PC-3 (cell line): ENCODE measurements at regions not wholly inside any gene's neighbourhood (a gene's known extent, or its start where the extent isn't known, plus 50 kb on each side); places are given as distances from the start of the nearest gene placed in this dataset.
"Not testable (repeated sequence)": the region's sequence is repeated elsewhere in the genome, so short reads cannot be mapped to it uniquely, and the experiment has no call there.

Source experiments
- ATAC-seq: fragments of 200-7000 bp; cut with Tn5 transposase; 2 replicates; pipeline ENCODE4 v1.9.1; 2020; ENCODE audit warnings: mild to moderate bottlenecking, moderate library complexity
- BruUV-seq: library from RNA; stranded (reverse); fragments of 400-500 nt; replicated peaks from 2 replicates; lab custom pipeline; 2021; lab: Mats Ljungman, UMichigan
- CTCF ChIA-PET: fragments of 300-600 bp; sonication (Branson Sonifier 250); formaldehyde crosslinking; loops from one replicate; lab custom pipeline; 2022; ENCODE audit warnings: antibody characterized with exemption; lab: Charles Lee
- POLR2A ChIA-PET: fragments of 300-600 bp; sonication (Branson Sonifier 250); formaldehyde crosslinking; loops from one replicate; lab custom pipeline; 2022; ENCODE audit warnings: antibody characterized with exemption; ENCODE audit not compliant: unreplicated experiment; lab: Charles Lee
- DNase-seq: peaks from one replicate; pipeline ENCODE4 v3.0.0-alpha.2; 2015
- H2AFZ ChIP-seq: fragments of 300-600 bp; sonication (generic); 2 replicates; pipeline ENCODE4 v1.6.0; 2016; ENCODE audit warnings: antibody characterized with exemption, low read length
- H3F3A ChIP-seq: fragments of 300-600 bp; sonication (generic); one replicate; pipeline ENCODE4 v1.6.0; 2017; ENCODE audit warnings: antibody characterized with exemption, low read length, control low read depth, mild to moderate bottlenecking; ENCODE audit not compliant: unreplicated experiment
- H3K27ac ChIP-seq: fragments of 300-600 bp; sonication (generic); 2 replicates; pipeline ENCODE4 v1.5.1; 2016; ENCODE audit warnings: mild to moderate bottlenecking, low read length
- H3K27me3 ChIP-seq: fragments of 300-600 bp; sonication (generic); 2 replicates; pipeline ENCODE4 v1.6.1; 2016; ENCODE audit warnings: low read length, mixed read lengths
- H3K36me3 ChIP-seq: fragments of 300-600 bp; sonication (generic); 2 replicates; pipeline ENCODE4 v1.6.1; 2016; ENCODE audit warnings: low read depth, mixed run types, low read length, mixed read lengths
- H3K4me1 ChIP-seq: fragments of 300-600 bp; sonication (generic); 2 replicates; pipeline ENCODE4 v1.5.1; 2016; ENCODE audit warnings: low read length; ENCODE audit not compliant: insufficient read depth
- H3K4me2 ChIP-seq: fragments of 300-600 bp; sonication (generic); 2 replicates; pipeline ENCODE4 v1.6.0; 2016; ENCODE audit warnings: low read length
- H3K4me3 ChIP-seq: fragments of 300-600 bp; sonication (generic); 2 replicates; pipeline ENCODE4 v1.5.1; 2016; ENCODE audit warnings: mild to moderate bottlenecking, low read length, mixed read lengths
- H3K79me2 ChIP-seq: fragments of 300-600 bp; sonication (generic); 2 replicates; pipeline ENCODE4 v1.6.1; 2017; ENCODE audit warnings: low read length, mixed read lengths
- H3K9ac ChIP-seq: fragments of 300-600 bp; sonication (generic); 2 replicates; pipeline ENCODE4 v1.6.0; 2016; ENCODE audit warnings: mild to moderate bottlenecking, low read length
- H3K9me2 ChIP-seq: fragments of 300-600 bp; sonication (generic); replicated peaks from 2 replicates; pipeline ENCODE4 v1.6.1; 2016; ENCODE audit warnings: mixed run types, low read length, mixed read lengths
- H3K9me3 ChIP-seq: fragments of 300-600 bp; sonication (generic); 2 replicates; pipeline ENCODE4 v1.6.1; 2016; ENCODE audit warnings: low read length, mixed read lengths
- H4K20me1 ChIP-seq: fragments of 300-600 bp; sonication (generic); 2 replicates; pipeline ENCODE4 v1.6.1; 2016; ENCODE audit warnings: low read length, mixed read lengths
- EZH2 ChIP-seq: fragments of 300-600 bp; sonication (generic); IDR thresholded peaks from one replicate; pipeline ENCODE4 v1.6.1; 2017; ENCODE audit warnings: antibody characterized with exemption, mild to moderate bottlenecking, low read length; ENCODE audit not compliant: unreplicated experiment
- EZH2phosphoT487 ChIP-seq: fragments of 300-600 bp; sonication (generic); IDR thresholded peaks from 2 replicates; pipeline ENCODE4 v1.6.1; 2018; ENCODE audit warnings: mild to moderate bottlenecking, antibody characterized with exemption, low read length, borderline replicate concordance
- intact Hi-C: fragments of 100-400 bp; cut with micrococcal nuclease; formaldehyde crosslinking; loops from 2 replicates; pipeline ENCODE4 v1.9.0; 2023
- TF ChIP-seq, protein P1 (sequence below): fragments of 300-600 bp; sonication (generic); conservative IDR thresholded peaks from 2 replicates; pipeline ENCODE4 v1.5.1; 2017; ENCODE audit warnings: antibody characterized with exemption, low read depth, mild to moderate bottlenecking, low read length

DNA sequence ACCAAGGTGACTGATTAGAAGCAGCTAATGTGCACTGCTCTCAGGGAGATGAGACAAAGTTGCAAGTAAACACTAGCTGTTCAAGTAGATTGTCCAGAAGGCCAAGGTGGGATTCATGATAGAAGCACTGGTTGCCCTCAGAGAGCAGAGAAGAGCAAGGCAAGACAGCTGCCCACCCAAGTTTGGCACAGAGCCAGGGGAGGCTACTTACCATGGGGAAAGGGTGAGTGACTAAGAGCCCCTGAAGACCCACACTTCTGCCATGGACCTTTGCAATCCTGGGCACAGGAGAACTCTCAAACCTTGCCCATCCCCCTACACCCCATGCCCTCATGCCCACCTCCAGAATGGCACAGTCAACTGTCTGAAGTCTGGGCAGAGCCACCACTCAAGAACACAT, 68.3 kb downstream of the SPIN4 start:
- ChIA-PET CTCF (no interaction called here), POLR2A (no interaction called here)
- H3K4me1 ChIP-seq, result no peaks in the 10 kb centered on the region
- no peak overlapping the region for H2AFZ ChIP-seq
- no peaks in the 10 kb centered on the region for H3K36me3 ChIP-seq
- H3K9me3 ChIP-seq, result no peaks in the 10 kb centered on the region
- H4K20me1 ChIP-seq, result no peaks in the 10 kb centered on the region
- H3K27me3 ChIP-seq, result no peaks in the 10 kb centered on the region
- no peak for ATAC-seq
- no peak overlapping the region for H3K9ac ChIP-seq
- no peaks in the 10 kb centered on the region for H3K9me2 ChIP-seq
- DNase-seq, result no peak
- no peak overlapping the region for H3K4me3 ChIP-seq
- no peaks in the 10 kb centered on the region for H3F3A ChIP-seq
- intact Hi-C loops, result no loop called here
- TF ChIP-seq EZH2phosphoT487 (no peak), EZH2 (no peak)
- TF ChIP-seq, protein P1, sequence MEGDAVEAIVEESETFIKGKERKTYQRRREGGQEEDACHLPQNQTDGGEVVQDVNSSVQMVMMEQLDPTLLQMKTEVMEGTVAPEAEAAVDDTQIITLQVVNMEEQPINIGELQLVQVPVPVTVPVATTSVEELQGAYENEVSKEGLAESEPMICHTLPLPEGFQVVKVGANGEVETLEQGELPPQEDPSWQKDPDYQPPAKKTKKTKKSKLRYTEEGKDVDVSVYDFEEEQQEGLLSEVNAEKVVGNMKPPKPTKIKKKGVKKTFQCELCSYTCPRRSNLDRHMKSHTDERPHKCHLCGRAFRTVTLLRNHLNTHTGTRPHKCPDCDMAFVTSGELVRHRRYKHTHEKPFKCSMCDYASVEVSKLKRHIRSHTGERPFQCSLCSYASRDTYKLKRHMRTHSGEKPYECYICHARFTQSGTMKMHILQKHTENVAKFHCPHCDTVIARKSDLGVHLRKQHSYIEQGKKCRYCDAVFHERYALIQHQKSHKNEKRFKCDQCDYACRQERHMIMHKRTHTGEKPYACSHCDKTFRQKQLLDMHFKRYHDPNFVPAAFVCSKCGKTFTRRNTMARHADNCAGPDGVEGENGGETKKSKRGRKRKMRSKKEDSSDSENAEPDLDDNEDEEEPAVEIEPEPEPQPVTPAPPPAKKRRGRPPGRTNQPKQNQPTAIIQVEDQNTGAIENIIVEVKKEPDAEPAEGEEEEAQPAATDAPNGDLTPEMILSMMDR, result no peak
- H3K79me2 ChIP-seq, result no peaks in the 10 kb centered on the region
- BruUV-seq, result no TSS peak
- H3K4me2 ChIP-seq, result no peak overlapping the region
- H3K27ac ChIP-seq, result no peak overlapping the region

DNA sequence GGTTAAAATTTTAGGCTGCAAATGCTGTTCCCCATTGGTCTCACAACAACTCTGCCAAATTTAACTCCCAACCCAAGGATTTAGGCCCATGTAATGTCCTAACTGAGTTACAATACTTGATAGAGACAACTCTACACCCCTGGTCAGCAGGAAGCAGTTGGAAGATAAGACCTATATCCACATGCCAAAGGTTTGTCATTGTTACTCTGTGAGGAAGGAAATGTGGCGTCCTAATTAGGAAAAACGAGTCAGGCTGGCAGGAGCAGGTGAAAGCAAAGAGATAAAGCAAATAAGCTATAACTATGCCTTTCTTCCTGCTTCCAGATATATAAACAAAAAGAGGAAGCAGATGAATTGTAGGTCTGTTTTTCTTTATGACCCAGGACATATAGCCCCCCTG, 69.1 kb downstream of the SPIN4 start:
- Histone ChIP-seq H3F3A (no peaks in the 10 kb centered on the region), H3K9ac (no peak overlapping the region), H3K9me3 (no peaks in the 10 kb centered on the region), H4K20me1 (no peaks in the 10 kb centered on the region), H3K4me2 (no peak overlapping the region), H3K4me3 (no peak overlapping the region), H2AFZ (no peak overlapping the region), H3K27ac (no peak overlapping the region), H3K36me3 (no peaks in the 10 kb centered on the region), H3K27me3 (no peaks in the 10 kb centered on the region), H3K79me2 (no peaks in the 10 kb centered on the region), H3K9me2 (no peaks in the 10 kb centered on the region), H3K4me1 (no peaks in the 10 kb centered on the region)
- POLR2A ChIA-PET, result no interaction called here
- no peak for DNase-seq
- ATAC-seq, result no peak
- CTCF ChIA-PET, result no interaction called here
- intact Hi-C loops, result no loop called here
- TF ChIP-seq EZH2, result no peak
- no peak for TF ChIP-seq EZH2phosphoT487
- no TSS peak for BruUV-seq

DNA sequence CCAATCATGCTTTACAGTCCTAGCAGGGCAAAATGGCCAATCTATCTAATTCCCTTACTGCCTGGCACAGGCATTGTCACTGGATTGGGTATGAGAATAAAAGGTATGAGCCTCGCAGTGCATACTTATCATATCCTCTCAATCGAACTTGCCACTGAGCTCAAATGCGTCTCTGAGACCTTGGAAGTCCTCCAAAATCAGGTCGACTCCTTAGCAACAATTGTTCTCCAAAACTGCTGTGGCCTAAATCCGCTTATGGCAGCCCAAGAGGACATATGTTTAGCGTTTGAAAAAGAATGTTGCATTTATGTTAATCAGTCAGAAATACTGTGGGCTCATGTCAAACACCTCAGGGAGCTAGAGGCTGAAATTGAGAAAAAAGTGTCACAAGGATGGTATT, 69.7 kb downstream of the SPIN4 start:
- Histone ChIP-seq H3K9me2 (no peaks in the 10 kb centered on the region), H3K36me3 (no peaks in the 10 kb centered on the region), H3K27ac (no peak overlapping the region), H3F3A (no peaks in the 10 kb centered on the region), H3K9me3 (no peaks in the 10 kb centered on the region), H3K4me2 (no peak overlapping the region), H2AFZ (no peak overlapping the region), H4K20me1 (no peaks in the 10 kb centered on the region), H3K4me1 (no peaks in the 10 kb centered on the region), H3K27me3 (no peaks in the 10 kb centered on the region), H3K79me2 (no peaks in the 10 kb centered on the region), H3K9ac (no peak overlapping the region), H3K4me3 (no peak overlapping the region)
- DNase-seq (no peak), ATAC-seq (no peak)
- TF ChIP-seq, protein P1, result no peak
- no peak for TF ChIP-seq EZH2phosphoT487
- TF ChIP-seq EZH2, result no peak
- ChIA-PET CTCF (no interaction called here), POLR2A (no interaction called here)
- BruUV-seq, result no TSS peak
- intact Hi-C loops, result no loop called here

DNA sequence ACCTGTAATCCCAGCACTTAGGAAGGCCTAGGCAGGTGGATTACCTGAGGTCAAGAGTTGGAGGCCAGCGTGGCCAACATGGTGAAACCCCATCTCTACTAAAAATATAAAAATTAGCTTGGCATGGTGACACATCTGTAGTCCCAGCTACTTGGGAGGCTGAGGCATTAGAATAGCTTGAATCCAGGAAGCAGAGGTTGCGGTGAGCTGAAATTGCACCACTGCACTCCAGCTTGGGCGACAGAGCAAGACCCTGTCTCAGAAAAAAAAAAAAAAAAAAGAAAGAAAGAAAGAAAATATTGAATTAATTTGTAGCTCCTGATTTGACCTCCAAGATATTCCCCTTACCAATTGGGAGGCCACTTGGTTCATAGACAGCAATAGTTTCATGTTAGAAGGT, 73.7 kb downstream of the SPIN4 start:
- H3K9me3 ChIP-seq, H2AFZ ChIP-seq, H3K4me3 ChIP-seq, H3K9me2 ChIP-seq, DNase-seq, POLR2A ChIA-PET, H3K36me3 ChIP-seq, H3K27ac ChIP-seq, intact Hi-C loops, H3K27me3 ChIP-seq, BruUV-seq, H3F3A ChIP-seq, ATAC-seq, H3K9ac ChIP-seq, H3K79me2 ChIP-seq, H3K4me1 ChIP-seq, H4K20me1 ChIP-seq, H3K4me2 ChIP-seq: not testable (repeated sequence)
- CTCF ChIA-PET, result interaction anchor here (0.7 kb wide), 1 partner anchor 120 kb away, joined by 6 read pairs; no protein-coding TSS in a partner anchor
